BJ (cell line): ENCODE measurements at regions not wholly inside any gene's neighbourhood (a gene's known extent, or its start where the extent isn't known, plus 50 kb on each side); places are given as distances from the start of the nearest gene placed in this dataset.

Experiments used
- CTCF ChIA-PET: fragments of 350-600 bp; formaldehyde crosslinking; extraction: SDS; loops from one replicate; lab custom pipeline; 2021; ENCODE audit warnings: antibody characterized with exemption, inconsistent platforms; lab: Yijun Ruan, JAX
- POLR2A ChIA-PET: fragments of 300-600 bp; sonication (Branson Sonifier 250); formaldehyde crosslinking; extraction: SDS; loops from one replicate; lab custom pipeline; 2021; ENCODE audit warnings: antibody characterized with exemption; lab: Charles Lee
- DNase-seq: peaks from one replicate; pipeline ENCODE4 v3.0.0-alpha.2; 2011; ENCODE audit warnings: low read depth
- H3K27me3 ChIP-seq: 2 replicates; pipeline ENCODE4 v1.6.0; 2011; ENCODE audit warnings: low read length; ENCODE audit not compliant: control insufficient read depth, insufficient read depth
- H3K36me3 ChIP-seq: 2 replicates; pipeline ENCODE4 v1.5.1; 2011; ENCODE audit warnings: low read length; ENCODE audit not compliant: control insufficient read depth, insufficient read depth
- H3K4me3 ChIP-seq: 2 replicates; pipeline ENCODE4 v1.5.1; 2011; ENCODE audit warnings: low read depth, mild to moderate bottlenecking, control low read depth, low read length
- TF ChIP-seq, protein P1 (sequence below): IDR thresholded peaks from 2 replicates; pipeline ENCODE4 v1.5.1; 2011; ENCODE audit warnings: low read depth, mild to moderate bottlenecking, control low read depth, inconsistent platforms, low read length, moderate library complexity; ENCODE audit not compliant: insufficient read depth

DNA sequence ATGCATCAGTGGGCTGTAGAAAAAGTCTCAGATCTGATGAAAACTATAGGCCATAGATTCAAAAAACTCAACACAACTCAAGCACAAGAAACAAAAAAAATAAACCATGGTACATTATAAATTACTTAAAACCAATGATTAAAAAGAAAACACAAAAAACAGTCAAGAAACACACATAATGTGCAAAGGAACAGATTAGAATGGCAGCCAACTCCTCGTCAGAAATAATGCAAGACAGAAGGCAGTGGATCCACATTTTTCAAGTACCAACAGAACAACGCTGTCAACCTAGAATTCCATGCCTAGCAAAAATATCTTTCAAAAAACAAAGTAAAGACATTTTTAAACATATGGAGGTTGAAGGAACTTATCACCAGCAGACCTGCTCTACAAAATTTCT lies 69.7 kb downstream of the PSMB1 start:
- Histone ChIP-seq H3K27me3 (no peaks in the 10 kb centered on the region), H3K36me3 (no peaks in the 10 kb centered on the region), H3K4me3 (no peak overlapping the region)
- TF ChIP-seq, protein P1, sequence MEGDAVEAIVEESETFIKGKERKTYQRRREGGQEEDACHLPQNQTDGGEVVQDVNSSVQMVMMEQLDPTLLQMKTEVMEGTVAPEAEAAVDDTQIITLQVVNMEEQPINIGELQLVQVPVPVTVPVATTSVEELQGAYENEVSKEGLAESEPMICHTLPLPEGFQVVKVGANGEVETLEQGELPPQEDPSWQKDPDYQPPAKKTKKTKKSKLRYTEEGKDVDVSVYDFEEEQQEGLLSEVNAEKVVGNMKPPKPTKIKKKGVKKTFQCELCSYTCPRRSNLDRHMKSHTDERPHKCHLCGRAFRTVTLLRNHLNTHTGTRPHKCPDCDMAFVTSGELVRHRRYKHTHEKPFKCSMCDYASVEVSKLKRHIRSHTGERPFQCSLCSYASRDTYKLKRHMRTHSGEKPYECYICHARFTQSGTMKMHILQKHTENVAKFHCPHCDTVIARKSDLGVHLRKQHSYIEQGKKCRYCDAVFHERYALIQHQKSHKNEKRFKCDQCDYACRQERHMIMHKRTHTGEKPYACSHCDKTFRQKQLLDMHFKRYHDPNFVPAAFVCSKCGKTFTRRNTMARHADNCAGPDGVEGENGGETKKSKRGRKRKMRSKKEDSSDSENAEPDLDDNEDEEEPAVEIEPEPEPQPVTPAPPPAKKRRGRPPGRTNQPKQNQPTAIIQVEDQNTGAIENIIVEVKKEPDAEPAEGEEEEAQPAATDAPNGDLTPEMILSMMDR = no peak
- DNase-seq = no peak
- CTCF ChIA-PET = no interaction called here
- POLR2A ChIA-PET = no interaction called here

DNA sequence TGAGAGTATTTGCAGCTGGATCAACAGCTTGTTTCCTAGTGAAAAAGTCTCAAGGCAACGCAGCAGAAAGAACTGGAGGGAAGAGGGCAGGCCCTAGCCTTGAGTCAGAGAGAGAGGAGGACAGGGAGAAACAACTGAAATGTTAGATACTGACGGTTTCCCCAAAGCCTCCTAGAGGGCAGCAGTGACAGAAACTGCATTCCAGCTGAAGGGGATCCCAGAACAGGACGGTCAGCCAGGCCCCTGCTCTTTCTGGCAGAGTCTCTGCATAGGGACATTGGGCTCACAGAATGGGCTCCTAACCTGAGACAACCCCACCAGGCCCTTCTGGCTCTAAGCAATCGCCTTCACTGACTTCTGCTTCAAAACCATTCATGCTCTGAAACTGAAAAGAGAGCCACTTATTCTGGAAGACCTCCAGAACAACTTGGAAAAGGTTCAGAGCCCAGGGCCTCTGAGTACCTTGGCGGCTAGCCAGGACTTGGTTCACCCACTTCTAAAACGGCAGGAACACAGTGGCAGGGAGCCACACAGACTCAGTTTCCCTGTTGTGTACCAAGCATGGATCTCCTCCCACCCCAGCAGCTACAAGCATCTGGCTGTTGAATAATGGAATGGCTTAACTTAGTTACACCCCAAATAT lies 72.9 kb downstream of the PSMB1 start:
- H3K27me3 ChIP-seq = no peaks in the 10 kb centered on the region
- ChIA-PET CTCF (interaction anchor here (0.6 kb wide), 1 partner anchor 219 kb away, joined by 3 read pairs; no protein-coding TSS in a partner anchor), POLR2A (no interaction called here)
- H3K36me3 ChIP-seq = no peaks in the 10 kb centered on the region
- TF ChIP-seq, protein P1 = peak; percentile 35; the same call in 1 of the 2 replicates
- no peak for DNase-seq
- no peak overlapping the region for H3K4me3 ChIP-seq

DNA sequence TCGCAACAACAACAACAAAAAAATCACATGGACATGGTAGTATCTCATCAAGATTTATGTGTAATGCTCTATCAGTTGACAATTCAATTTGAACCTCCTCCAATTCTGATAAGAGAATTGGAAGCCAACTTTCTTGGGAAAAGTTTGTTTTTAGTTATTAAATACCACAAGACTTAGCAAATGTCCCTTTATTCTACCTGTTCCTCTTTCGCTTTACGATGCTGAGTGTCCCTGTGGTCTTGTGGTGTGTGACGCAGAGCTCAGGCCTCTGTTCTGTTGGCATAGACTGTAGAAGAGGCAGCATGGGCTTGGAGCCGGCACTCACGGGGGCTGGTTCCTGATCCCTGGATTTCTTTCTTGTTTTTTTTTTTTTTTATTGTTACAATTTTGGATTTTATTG lies 76.7 kb downstream of the PSMB1 start:
- Histone ChIP-seq H3K36me3 (no peaks in the 10 kb centered on the region), H3K4me3 (no peak overlapping the region), H3K27me3 (peaks cover 2% of the 10 kb centered on the region)
- DNase-seq = no peak
- TF ChIP-seq, protein P1 = no peak
- ChIA-PET CTCF (no interaction called here), POLR2A (no interaction called here)

GRCh38 chr6:170475118-170475517 lies 78.0 kb downstream of the PSMB1 start:
- POLR2A ChIA-PET = no interaction called here
- no peak overlapping the region for H3K4me3 ChIP-seq
- peaks cover 2% of the 10 kb centered on the region for H3K27me3 ChIP-seq
- CTCF ChIA-PET = interaction anchor here (0.6 to 1.0 kb wide), 2 partner anchors 213 to 643 kb away, joined by 3 read pairs; no protein-coding TSS in a partner anchor
- TF ChIP-seq, protein P1 = no peak
- DNase-seq = no peak
- no peaks in the 10 kb centered on the region for H3K36me3 ChIP-seq

- Histone ChIP-seq H3K4me3 (no peak overlapping the region), H3K36me3 (no peaks in the 10 kb centered on the region), H3K27me3 (peaks cover 2% of the 10 kb centered on the region)
- ChIA-PET CTCF (interaction anchor here (1.0 kb wide), 1 partner anchor 12 kb away, joined by 3 read pairs; no protein-coding TSS in a partner anchor), POLR2A (no interaction called here)
- DNase-seq = no peak
- TF ChIP-seq, protein P1 = no peak
Observed at GRCh38 chr6:170473801-170474200, 79.3 kb downstream of the PSMB1 start.
